DMS153 treated with DMSO at 0.1 percent for 48 hours (cell line): ENCODE measurements at regions not wholly inside any gene's neighbourhood (a gene's known extent, or its start where the extent isn't known, plus 50 kb on each side); places are given as distances from the start of the nearest gene placed in this dataset.
A peak's percentile ranks its signal among the peaks of the same experiment; 100 is the strongest.
"Not testable (repeated sequence)": the region's sequence is repeated elsewhere in the genome, so short reads cannot be mapped to it uniquely, and the experiment has no call there.

Source experiments
- DNase-seq: peaks from one replicate; lab custom pipeline; 2025; ENCODE audit not compliant: unreplicated experiment; lab: John Stamatoyannopoulos, UW

- not testable (repeated sequence) for DNase-seq
Observed at GRCh38 chr2:55124682-55125081, 74.4 kb upstream of the RTN4 start.

DNA sequence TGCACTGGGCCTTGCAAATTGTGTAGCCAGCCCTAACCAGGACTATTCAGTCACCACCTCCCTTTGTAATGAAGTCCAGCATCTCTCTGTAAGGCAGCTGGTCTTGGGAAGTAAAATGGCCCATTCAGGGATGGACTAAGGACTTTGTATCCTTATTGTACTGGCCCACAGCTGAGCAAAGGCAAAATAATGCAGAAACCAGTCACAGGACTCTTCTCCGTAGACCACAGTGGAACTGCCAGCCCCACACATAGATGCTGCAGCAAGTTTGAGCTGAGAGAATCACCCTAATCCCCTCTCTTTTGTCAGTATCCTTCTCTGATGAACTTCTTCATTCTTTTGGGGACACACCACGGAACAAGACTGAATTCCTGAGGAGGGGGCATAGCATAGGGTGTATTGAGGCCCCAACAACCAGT lies 73.6 kb upstream of the RTN4 start:
- DNase-seq, result no peak

DNA sequence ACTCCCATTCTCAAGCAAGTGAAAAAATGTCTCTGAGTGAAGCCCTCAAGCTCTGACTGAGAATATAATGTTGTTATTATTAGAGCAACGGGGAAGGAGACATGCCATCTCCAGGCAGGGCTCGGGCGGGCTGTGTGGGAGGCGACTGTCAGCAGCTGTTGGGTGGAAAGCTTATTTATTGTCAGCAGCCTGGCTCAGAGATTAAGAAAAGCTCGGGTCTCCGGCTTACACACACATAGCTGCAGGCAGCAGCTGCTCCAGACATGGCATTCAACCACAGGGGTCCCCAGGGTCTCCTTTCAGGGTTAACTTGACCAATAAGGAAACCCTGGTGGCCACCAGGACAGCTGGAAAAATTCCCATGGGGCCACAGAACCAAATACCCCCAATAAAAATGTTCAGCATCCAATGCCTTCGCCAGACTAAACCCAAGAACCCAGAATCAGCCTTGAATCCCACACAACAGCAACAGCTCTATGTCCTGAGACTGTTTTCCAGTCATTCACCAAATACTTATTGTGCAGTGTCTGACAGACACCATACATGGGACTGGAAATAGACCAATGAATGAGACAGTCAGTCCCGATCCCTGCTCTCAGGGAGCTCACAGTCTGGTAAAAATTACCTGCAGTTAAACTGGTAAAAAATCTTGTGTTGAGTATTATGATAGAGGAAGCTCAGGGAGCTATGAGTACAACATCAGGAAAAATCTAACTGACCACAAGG lies 70.5 kb upstream of the RTN4 start:
- no peak for DNase-seq

- DNase-seq, result no peak
Observed at GRCh38 chr2:55119711-55120487, 69.6 kb upstream of the RTN4 start.

DNA sequence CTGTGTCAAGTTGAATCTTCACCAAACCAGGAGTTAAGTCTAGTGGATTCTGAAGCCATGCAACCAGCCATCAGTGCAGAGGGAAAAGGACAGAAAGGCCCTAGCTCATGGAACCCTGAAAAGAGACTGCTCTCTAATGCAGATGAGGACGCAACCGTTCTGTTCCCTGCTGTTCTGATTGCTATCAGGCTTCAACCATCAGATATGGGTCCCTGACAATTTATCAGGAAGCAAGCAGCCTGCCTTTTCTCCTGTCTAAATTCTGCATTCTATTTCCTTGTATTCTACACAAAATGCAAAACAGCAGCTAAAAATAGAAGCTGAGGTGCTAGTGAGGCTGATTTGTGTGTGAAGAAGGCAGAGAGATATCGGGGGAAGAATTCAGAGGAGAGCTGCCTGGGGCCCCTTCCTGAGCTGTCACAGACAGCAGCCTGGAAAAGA lies 68.4 kb upstream of the RTN4 start:
- DNase-seq, result no peak

GRCh38 chr2:55116966-55117365 lies 66.7 kb upstream of the RTN4 start:
- no peak for DNase-seq

DNA sequence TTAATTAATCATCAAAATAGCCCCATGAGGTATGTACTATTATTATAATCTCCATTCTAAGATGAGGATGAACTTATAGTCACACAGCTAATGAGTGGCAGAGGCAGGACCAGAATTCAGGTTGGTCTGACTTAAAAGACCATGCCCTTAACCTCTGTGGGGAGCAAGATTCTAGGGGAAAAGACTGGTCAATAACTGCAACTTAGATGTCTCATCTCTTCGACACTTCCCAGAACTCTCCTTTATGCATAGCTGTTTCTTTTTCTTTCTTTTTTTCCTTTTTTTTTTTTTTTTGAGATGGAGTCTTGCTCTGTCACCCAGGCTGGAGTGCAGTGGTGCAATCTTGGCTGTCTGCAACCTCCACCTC lies 66.3 kb upstream of the RTN4 start:
- DNase-seq, result no peak

- no peak for DNase-seq
Observed at GRCh38 chr2:55115761-55116597, 65.7 kb upstream of the RTN4 start.

GRCh38 chr2:55114597-55114996 lies 64.3 kb upstream of the RTN4 start:
- no peak for DNase-seq

- DNase-seq, result no peak
Observed at GRCh38 chr2:55114082-55114481, 63.8 kb upstream of the RTN4 start.

DNA sequence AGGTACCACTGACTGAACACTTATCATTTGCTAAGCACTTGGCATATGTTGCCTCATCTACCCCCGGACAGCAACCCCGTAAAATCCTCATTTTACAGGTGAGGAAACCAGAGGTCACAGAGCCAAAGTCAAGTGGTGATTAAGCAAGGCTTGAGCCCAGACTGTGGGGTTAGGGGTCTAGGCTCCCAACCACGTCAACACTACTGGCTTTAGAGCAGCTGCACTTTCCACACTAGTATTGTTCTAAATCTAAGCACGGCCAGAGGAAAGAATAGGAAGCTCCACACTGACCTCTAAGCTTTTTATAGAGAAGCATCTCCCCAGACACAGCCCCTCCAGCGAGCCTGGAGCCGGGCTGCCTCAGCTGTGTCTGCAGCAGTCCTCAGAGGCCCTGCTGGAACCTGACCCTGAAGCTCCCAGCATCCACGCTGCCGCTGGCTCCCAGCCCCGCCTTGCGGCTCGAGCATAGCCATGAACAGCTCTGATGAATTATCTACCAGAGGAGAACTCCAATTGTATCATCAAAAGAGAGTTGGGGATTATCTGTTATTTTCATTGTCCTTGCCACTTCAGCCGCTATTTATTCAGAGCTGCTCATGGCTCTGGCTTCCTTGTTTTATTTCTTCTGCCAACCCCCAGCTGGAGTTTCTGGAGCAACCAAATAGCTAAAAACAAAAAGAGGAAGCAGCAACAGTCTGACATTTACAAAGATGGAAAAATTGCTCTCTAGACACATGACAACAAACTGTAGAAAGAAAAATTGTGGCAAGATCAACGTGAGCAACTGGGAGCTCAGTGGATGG lies 62.2 kb upstream of the RTN4 start:
- peak; percentile 62 for DNase-seq

DNA sequence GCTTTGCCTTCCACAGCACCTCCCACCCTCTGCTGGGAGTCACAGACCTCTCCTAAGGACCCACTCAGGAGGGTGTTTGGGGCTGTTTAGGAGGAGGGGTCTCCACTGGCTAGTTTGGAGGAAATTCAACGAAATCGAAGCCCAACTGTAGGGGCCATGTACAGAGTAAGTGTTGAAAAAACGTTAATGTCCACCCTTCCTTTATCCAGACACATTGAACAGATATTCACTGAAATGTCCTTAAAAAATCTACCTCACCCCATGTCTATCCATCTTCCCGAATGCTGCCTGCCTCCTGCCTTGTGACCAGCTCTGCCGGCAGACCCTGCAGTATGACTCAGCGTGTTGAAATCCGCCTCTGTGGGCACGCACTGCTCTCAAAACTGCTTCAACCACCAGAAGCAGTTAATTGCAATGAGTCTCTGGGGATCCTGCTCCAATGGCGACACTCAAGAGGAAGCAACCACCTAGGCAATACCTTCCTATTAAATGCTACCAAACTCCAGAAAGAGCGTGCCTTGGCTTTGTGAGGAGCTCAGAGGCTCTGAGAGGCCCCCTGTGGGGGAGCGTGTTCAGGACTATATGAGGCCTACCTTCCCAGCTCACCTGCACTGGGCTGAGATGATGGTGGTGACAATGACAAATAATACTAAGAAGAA lies 61.4 kb upstream of the RTN4 start:
- DNase-seq, result peak; percentile 93

DNA sequence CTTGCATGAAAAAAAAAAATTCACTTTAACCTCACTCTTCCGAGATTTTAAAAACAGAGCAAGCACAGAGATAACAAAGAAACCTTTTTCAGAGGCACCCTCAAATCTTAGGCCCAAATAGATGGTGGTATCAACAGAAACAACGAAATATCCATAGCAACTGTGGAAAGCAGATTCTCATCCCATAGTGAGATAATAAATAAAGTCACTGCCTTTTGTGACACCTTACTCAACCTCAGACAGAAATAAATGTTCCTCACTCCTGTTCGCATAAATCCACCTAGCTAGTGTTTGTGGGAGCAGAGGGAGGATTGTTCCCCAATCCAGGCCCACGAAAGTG lies 60.9 kb upstream of the RTN4 start:
- DNase-seq, result no peak

- peak; percentile 64 for DNase-seq
Observed at GRCh38 chr2:55109219-55109891, 59.1 kb upstream of the RTN4 start.

DNA sequence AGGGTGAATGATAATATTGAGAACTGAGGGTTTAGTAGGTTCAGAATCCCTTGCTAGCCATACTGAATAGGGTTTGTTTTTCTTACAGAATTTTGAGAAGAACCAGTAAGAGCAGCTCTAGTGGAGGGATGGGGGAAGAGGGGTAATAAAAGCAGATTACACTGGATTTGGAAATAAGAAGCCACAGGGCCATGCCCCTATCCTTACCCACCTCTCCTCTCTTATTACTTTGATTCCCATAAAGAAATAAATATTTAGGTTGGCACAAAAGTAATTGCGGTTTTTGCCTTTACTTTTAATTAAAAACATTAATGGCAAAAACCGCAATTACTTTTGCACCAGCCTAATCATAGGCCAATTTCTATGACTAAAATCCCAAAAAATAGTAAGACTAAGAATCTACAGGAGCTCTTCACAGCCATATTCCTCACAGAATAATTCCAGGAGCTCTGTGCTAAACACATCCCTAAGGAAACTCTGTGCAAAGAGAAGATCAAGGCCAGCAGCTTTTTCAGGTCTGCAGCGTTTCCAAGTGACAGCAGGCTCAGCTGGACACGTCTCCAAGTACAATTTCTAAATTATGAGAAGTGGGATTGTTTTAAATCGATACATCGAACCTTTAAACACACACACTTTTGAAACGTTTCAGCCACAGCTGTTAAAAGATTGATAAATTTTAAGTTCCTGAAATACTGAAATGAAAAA lies 58.4 kb upstream of the RTN4 start:
- DNase-seq, result no peak

DNA sequence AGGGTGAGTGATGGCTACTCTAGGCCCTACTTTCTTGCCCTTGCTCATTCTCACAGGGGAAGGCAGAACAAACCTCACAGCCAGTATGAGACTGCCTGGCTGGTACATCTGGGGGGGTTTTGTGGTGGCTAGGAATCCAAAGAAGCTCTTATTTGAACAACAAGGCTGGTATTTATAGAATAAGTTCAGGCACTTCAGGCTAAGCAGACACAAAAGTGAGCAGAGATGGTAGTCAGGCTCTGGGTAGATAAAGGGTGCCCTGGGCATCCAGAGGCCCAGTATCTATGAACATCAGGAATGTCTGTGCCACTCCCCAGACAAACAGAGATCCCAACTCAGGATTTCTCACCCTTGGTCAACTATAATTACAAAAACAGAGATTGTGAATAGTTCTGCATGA lies 57.2 kb upstream of the RTN4 start:
- DNase-seq, result no peak

DNA sequence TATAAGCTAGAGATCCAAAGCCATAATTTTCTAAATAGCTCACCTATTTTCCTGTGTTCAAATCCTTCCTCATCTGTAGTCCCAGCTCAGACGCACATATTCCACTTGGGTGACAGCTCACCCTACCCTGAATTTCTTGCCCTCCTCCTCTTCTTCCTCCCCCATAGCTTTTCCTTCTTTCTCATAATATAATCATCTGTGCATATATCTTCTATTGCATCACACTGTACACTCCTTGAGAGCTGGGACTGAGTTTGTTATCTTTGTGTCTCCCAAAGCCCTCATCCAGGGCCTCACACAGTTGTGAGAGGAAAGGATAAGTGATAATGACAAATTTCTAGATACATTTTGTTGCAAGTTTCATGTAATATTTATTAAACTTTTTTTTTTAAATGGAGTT lies 55.9 kb upstream of the RTN4 start:
- DNase-seq, result no peak

DNA sequence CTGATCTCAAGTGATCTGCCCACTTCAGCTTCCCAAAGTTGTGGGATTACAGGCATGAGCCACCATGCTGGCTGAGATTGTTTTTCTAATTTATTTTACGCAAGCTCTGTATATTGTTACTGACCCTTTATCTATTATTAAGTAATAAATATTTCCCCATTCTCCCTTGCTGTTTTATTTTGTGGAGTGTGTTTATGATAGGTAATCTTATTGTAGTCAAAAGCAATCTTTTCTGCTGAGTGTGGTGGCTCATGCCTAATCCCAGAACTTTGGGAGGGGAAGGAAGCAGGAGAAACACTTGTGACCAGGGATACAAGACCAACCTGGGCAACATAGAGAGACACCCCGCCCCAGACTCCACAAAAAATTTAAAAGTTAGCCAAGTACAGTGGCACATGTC lies 55.2 kb upstream of the RTN4 start:
- no peak for DNase-seq

GRCh38 chr2:55103046-55103445 lies 52.8 kb upstream of the RTN4 start:
- DNase-seq, result no peak
